ENCODE measurements at regions not wholly inside any gene's neighbourhood (a gene's known extent, or its start where the extent isn't known, plus 50 kb on each side); places are given as distances from the start of the nearest gene placed in this dataset.

GRCh38 chr14:49955024-49955423 is 62.1 kb downstream of the ARF6 start:
- TF ChIP-seq POLR2AphosphoS5 (IDR thresholded peaks at IDR 0.05; ENCODE audit: borderline replicate concordance, low read depth, low read length) (no peak), FOXP2 (optimal IDR thresholded peaks at IDR 0.05; ENCODE audit: control extremely low read depth, extremely low read length, insufficient read depth) (no peak), EZH2 (IDR thresholded peaks at IDR 0.05) (no peak)

Measured in SK-N-MC (cell line).